Esophagus squamous epithelium (tissue), 5 donors: ENCODE measurements at regions not wholly inside any gene's neighbourhood (a gene's known extent, or its start where the extent isn't known, plus 50 kb on each side); places are given as distances from the start of the nearest gene placed in this dataset.

Experiments
- DNase-seq: peaks from one replicate; lab custom pipeline; 2025; lab: John Stamatoyannopoulos, UW
- H3K27ac ChIP-seq, 4 donors: fragments of 200-600 bp; sonication (generic); one replicate each; pipeline ENCODE4 v1.5.1; 2016 to 2019; ENCODE audit warnings: mild to moderate bottlenecking in 1 of 4
- H3K27me3 ChIP-seq, 4 donors: fragments of 200-600 bp; sonication (generic); 1 replicate in 3 of 4; 2 replicates in 1 of 4; pipeline versions ENCODE4 v1.5.1 to v1.6.0; 2017 to 2021; ENCODE audit warnings: antibody characterized with exemption in 1 of 4
- H3K36me3 ChIP-seq, 3 donors: fragments of 200-600 bp; sonication (generic); one replicate each; pipeline ENCODE4 v1.5.1; 2016 to 2019
- H3K4me1 ChIP-seq, 3 donors: fragments of 200-600 bp; sonication (generic); one replicate each; pipeline ENCODE4 v1.5.1; 2017 to 2019
- H3K4me3 ChIP-seq, 4 donors: fragments of 200-600 bp; sonication (generic); 1 replicate in 3 of 4; 2 replicates in 1 of 4; pipeline ENCODE4 v1.5.1; 2016 to 2019; ENCODE audit warnings: mild to moderate bottlenecking in 2 of 4, moderate library complexity in 1 of 4
- H3K9me3 ChIP-seq, 3 donors: fragments of 200-600 bp; sonication (generic); one replicate each; pipeline ENCODE4 v1.5.1; 2016 to 2019
- CTCF ChIP-seq, 6 experiments: fragments of 450-650 bp in 4 of 6; fragments of 200-600 bp in 2 of 6; sonication (generic) in 2 of 6; IDR thresholded peaks; one replicate each; pipeline ENCODE4 v1.5.1; 2016 to 2019; ENCODE audit warnings: antibody characterized with exemption in 6 of 6, mild to moderate bottlenecking in 4 of 6, moderate library complexity in 4 of 6
- POLR2A ChIP-seq, 4 donors: fragments of 450-650 bp; IDR thresholded peaks; one replicate each; pipeline ENCODE4 v1.6.1; 2017; ENCODE audit warnings: antibody characterized with exemption in 4 of 4, mild to moderate bottlenecking in 4 of 4, moderate library complexity in 3 of 4
- WGBS, 2 donors: methylation state at CpG; one replicate each; pipeline ENCODE4 v1.1.5; 2018; 5-methylcytosine and 5-hydroxymethylcytosine counted together
- intact Hi-C: fragments of 100-400 bp; cut with DNase I; formaldehyde crosslinking; loops from one replicate; pipeline ENCODE4 v1.15.0; 2022
- donor health status: DM: yes; HTN: yes; CAD: no.

GRCh38 chr5:159821461-159821940 lies 94.8 kb upstream of the ADRA1B start:
- H3K4me1 ChIP-seq, result peaks cover 0 to 23% (median 9%) of the 10 kb centered on the region in 3 donors
- no peak overlapping the region for H3K27ac ChIP-seq
- no peak for TF ChIP-seq CTCF (IDR thresholded peaks at IDR 0.05)
- no peak for TF ChIP-seq POLR2A (IDR thresholded peaks at IDR 0.05)
- no peaks in the 10 kb centered on the region for H3K27me3 ChIP-seq
- no peak overlapping the region for H3K4me3 ChIP-seq
- 80 to 85% methylated on average over 9 of the region's 9 CpGs for WGBS, 2 donors
- H3K9me3 ChIP-seq, result no peaks in the 10 kb centered on the region
- no peaks in the 10 kb centered on the region for H3K36me3 ChIP-seq
- intact Hi-C loops, result no loop called here
- DNase-seq, result no peak

- no peaks in the 10 kb centered on the region for H3K27me3 ChIP-seq
- TF ChIP-seq POLR2A (IDR thresholded peaks at IDR 0.05) (no peak), CTCF (IDR thresholded peaks at IDR 0.05) (no peak)
- intact Hi-C loops, result no loop called here
- H3K36me3 ChIP-seq, result no peaks in the 10 kb centered on the region
- no peaks in the 10 kb centered on the region for H3K9me3 ChIP-seq
- H3K4me3 ChIP-seq, result no peak overlapping the region
- peaks cover 0 to 19% (median 12%) of the 10 kb centered on the region in 3 donors for H3K4me1 ChIP-seq
- no peak for DNase-seq
- WGBS, 2 donors, result 55 to 58% methylated on average over 6 of the region's 6 CpGs
- H3K27ac ChIP-seq, result no peak overlapping the region
These were observed 91.8 kb upstream of the ADRA1B start for GRCh38 chr5:159824188-159825161.

GRCh38 chr5:159825551-159826051 lies 90.7 kb upstream of the ADRA1B start:
- WGBS, 2 donors, result 27 to 37% methylated on average over 3 of the region's 3 CpGs
- peaks cover 0 to 19% (median 12%) of the 10 kb centered on the region in 3 donors for H3K4me1 ChIP-seq
- H3K27me3 ChIP-seq, result peaks cover 0 to 3% (median 0%) of the 10 kb centered on the region in 4 donors
- no peak overlapping the region for H3K27ac ChIP-seq
- no peak for DNase-seq
- TF ChIP-seq POLR2A (IDR thresholded peaks at IDR 0.05), result no peak
- no peaks in the 10 kb centered on the region for H3K36me3 ChIP-seq
- no peak overlapping the region for H3K4me3 ChIP-seq
- intact Hi-C loops, result no loop called here
- H3K9me3 ChIP-seq, result no peaks in the 10 kb centered on the region

- intact Hi-C loops, result no loop called here
- Histone ChIP-seq H3K36me3 (no peaks in the 10 kb centered on the region), H3K9me3 (no peaks in the 10 kb centered on the region), H3K27me3 (peaks cover 0 to 3% (median 0%) of the 10 kb centered on the region in 4 donors), H3K27ac (no peak overlapping the region), H3K4me1 (peaks cover 0 to 19% (median 12%) of the 10 kb centered on the region in 3 donors), H3K4me3 (no peak overlapping the region)
- TF ChIP-seq CTCF (IDR thresholded peaks at IDR 0.05) (no peak), POLR2A (IDR thresholded peaks at IDR 0.05) (no peak)
- DNase-seq, result no peak
- 49 to 86% methylated on average over 1 to 2 of the region's 4 CpGs for WGBS, 2 donors
These were observed 89.7 kb upstream of the ADRA1B start for GRCh38 chr5:159826351-159827214.

GRCh38 chr5:159827861-159828260 lies 88.4 kb upstream of the ADRA1B start:
- WGBS, 2 donors, result 86 to 96% methylated on average over 4 of the region's 4 CpGs
- intact Hi-C loops, result no loop called here
- no peak for TF ChIP-seq POLR2A (IDR thresholded peaks at IDR 0.05)
- TF ChIP-seq CTCF (IDR thresholded peaks at IDR 0.05), result no peak

More at GRCh38 chr5:159827861-159828260, 88.4 kb upstream of the ADRA1B start:
- DNase-seq, result no peak
- Histone ChIP-seq H3K27ac (no peak overlapping the region), H3K4me3 (no peak overlapping the region), H3K27me3 (peaks cover 0 to 3% (median 0%) of the 10 kb centered on the region in 4 donors), H3K36me3 (no peaks in the 10 kb centered on the region), H3K4me1 (peaks cover 0 to 19% (median 12%) of the 10 kb centered on the region in 3 donors), H3K9me3 (no peaks in the 10 kb centered on the region)
